ENCODE measurements at regions not wholly inside any gene's neighbourhood (a gene's known extent, or its start where the extent isn't known, plus 50 kb on each side); places are given as distances from the start of the nearest gene placed in this dataset.

- DNase-seq (ENCODE audit: low read depth, low spot score): no peak
These were observed 153.0 kb downstream of the BBOX1 start for GRCh38 chr11:27193434-27194225.

- no peak for DNase-seq (ENCODE audit: low read depth, low spot score)
These were observed 151.6 kb downstream of the BBOX1 start for GRCh38 chr11:27192184-27192583.

- DNase-seq (ENCODE audit: low read depth, low spot score): no peak
These were observed 151.0 kb downstream of the BBOX1 start for GRCh38 chr11:27191639-27192038.

- DNase-seq (ENCODE audit: low read depth, low spot score): no peak
These were observed 148.1 kb downstream of the BBOX1 start for GRCh38 chr11:27188696-27189095.

- no peak for DNase-seq (ENCODE audit: low read depth, low spot score)
These were observed 147.4 kb downstream of the BBOX1 start for GRCh38 chr11:27187848-27188621.

GRCh38 chr11:27187075-27187847 is 146.6 kb downstream of the BBOX1 start:
- no peak for DNase-seq (ENCODE audit: low read depth, low spot score)

- no peak for DNase-seq (ENCODE audit: low read depth, low spot score)
These were observed 146.0 kb downstream of the BBOX1 start for GRCh38 chr11:27186580-27186979.

- no peak for DNase-seq (ENCODE audit: low read depth, low spot score)
These were observed 144.1 kb downstream of the BBOX1 start for GRCh38 chr11:27184458-27185312.

GRCh38 chr11:27183672-27184457 is 143.2 kb downstream of the BBOX1 start:
- peak; percentile 37 for DNase-seq (ENCODE audit: low read depth, low spot score)

GRCh38 chr11:27179334-27179733 is 138.7 kb downstream of the BBOX1 start:
- no peak for DNase-seq (ENCODE audit: low read depth, low spot score)

- DNase-seq (ENCODE audit: low read depth, low spot score): no peak
These were observed 138.2 kb downstream of the BBOX1 start for GRCh38 chr11:27178859-27179258.
